ENCODE measurements at regions not wholly inside any gene's neighbourhood (a gene's known extent, or its start where the extent isn't known, plus 50 kb on each side); places are given as distances from the start of the nearest gene placed in this dataset.
A peak's percentile ranks its signal among the peaks of the same experiment; 100 is the strongest.
"Not testable (repeated sequence)": the region's sequence is repeated elsewhere in the genome, so short reads cannot be mapped to it uniquely, and the experiment has no call there.

GRCh38 chr6:169088762-169089161 lies 164.9 kb downstream of the THBS2 start:
- DNase-seq, result no peak
- ATAC-seq (ENCODE audit: poor library complexity), result no peak
- intact Hi-C loops (cut with DNase I), result no loop called here

GRCh38 chr6:169087443-169088041 lies 166.1 kb downstream of the THBS2 start:
- DNase-seq, result no peak
- intact Hi-C loops (cut with DNase I), result no loop called here
- peak; percentile 49 for ATAC-seq (ENCODE audit: poor library complexity)

DNA sequence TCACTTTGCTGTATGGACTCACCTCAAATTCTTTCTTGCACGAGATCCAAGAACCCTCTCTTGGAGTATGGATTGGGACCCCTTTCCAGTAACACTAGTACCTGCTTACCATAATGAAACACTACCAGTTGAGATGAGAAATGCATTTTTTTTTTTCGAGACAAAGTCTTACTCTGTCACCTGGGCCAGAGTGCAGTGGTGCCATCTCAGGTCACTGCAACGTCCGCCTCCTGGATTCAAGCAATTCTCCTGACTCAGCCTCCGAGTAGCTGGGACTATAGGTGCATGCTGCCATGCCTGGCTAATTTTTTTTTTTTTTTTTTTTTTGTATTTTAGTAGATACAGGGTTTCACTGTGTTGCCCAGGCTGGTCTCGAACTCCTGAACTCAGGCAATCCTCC lies 167.0 kb downstream of the THBS2 start:
- ATAC-seq (ENCODE audit: poor library complexity); intact Hi-C loops (cut with DNase I): not testable (repeated sequence)

GRCh38 chr6:169086020-169086419 lies 167.6 kb downstream of the THBS2 start:
- DNase-seq (no peak), ATAC-seq (ENCODE audit: poor library complexity) (no peak)
- intact Hi-C loops (cut with DNase I), result no loop called here

More for the DNA sequence above, 167.0 kb downstream of the THBS2 start:
- DNase-seq, result not testable (repeated sequence)

GRCh38 chr6:169085466-169085865 lies 168.2 kb downstream of the THBS2 start:
- intact Hi-C loops (cut with DNase I), result no loop called here
- DNase-seq (no peak), ATAC-seq (ENCODE audit: poor library complexity) (no peak)

DNA sequence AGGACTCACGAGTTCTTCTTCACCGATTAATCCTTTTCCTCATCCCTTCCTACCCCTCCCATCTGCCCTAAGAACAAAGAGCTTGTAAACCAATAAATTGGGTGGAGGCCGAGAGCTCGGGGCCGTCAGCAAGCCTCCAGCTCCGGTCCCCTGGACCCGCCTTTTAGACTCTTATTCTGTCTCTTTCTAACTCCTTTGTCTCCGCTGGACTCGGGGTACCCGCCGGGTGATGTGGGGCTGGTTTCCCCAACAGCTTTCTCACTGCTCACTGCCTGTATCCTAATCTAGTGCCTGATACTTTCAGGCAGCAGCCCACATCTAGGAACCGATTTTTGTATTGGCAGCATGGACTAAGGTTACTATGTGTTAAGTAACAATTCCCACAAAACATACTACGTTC lies 169.1 kb downstream of the THBS2 start:
- ATAC-seq (ENCODE audit: poor library complexity); intact Hi-C loops (cut with DNase I); DNase-seq: not testable (repeated sequence)

GRCh38 chr6:169084067-169084466 lies 169.6 kb downstream of the THBS2 start:
- no peak for DNase-seq
- no peak for ATAC-seq (ENCODE audit: poor library complexity)
- intact Hi-C loops (cut with DNase I), result no loop called here

DNA sequence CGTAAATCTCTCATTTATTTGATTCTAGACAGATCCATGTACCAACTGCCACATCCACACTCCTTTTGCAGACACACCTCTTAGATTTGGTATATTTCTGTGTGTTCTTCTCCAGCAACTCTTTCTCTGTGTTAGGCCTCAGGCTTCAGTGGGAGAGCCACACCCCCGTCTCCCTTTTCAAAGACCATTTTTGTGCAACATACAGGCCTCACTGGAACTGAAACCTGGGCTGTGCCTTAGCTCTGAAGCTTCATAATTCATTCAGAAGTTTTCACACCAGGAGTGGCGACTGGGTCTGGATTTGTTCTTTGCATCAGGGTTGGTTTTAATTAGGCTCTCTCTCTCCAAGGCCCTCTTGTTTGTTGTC lies 170.2 kb downstream of the THBS2 start:
- intact Hi-C loops (cut with DNase I), result no loop called here
- ATAC-seq (ENCODE audit: poor library complexity) (no peak), DNase-seq (no peak)

DNA sequence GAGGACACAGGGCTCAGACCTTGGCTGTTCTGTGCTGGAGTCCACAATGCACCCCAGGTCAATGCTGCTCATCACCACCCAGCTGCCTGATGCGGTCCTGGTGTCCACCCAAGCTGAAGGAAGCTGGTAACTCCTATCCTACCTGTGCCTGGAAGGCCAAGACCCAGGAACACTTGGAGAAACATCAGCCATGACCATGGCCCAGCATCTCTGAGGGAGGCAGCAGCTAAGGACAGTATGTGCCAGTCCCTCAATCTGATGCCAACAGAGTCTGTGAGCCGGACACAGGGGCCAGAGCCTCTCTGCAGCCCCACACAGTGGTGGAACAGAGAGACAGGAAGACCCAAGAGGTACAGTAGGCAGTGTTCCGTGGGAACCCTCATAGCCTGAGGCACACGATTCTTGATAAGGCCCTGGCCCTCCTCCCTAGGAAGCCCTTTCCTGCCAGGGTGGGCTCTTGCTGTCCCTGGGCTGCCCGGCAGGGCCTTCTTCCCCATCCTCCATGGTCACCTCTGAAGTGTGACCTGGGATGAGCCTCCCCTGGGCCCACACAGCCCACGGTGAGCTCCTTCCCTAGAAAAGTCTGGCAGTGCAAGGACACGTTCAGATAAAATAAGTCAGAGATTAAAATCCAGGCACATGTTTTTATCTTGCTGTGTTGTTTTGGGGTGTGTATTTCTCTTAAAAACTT lies 170.7 kb downstream of the THBS2 start:
- DNase-seq (no peak), ATAC-seq (ENCODE audit: poor library complexity) (no peak)
- intact Hi-C loops (cut with DNase I), result no loop called here

DNA sequence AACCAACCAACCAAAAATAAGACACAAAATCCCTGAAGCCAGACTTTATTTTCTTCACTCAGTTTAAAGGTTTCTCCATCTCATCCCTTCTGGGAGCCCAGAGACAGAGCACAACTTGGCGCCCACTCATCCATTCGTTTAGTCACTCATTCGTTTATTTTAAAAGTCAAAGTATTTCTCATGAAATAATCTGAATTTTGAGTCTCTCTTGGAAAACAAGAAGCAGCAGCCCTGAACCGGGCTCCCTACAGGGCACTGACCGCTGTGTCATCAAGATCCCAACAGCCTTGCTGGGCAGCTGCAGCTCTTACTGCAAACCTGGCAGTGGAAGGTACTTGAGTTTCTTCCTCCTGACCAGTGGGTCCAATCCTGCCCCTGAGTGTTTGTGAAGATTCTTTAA lies 171.6 kb downstream of the THBS2 start:
- intact Hi-C loops (cut with DNase I), result no loop called here
- DNase-seq (no peak), ATAC-seq (ENCODE audit: poor library complexity) (no peak)

- intact Hi-C loops (cut with DNase I), result no loop called here
- no peak for DNase-seq
- no peak for ATAC-seq (ENCODE audit: poor library complexity)
These were observed 172.4 kb downstream of the THBS2 start for GRCh38 chr6:169081248-169081647.

DNA sequence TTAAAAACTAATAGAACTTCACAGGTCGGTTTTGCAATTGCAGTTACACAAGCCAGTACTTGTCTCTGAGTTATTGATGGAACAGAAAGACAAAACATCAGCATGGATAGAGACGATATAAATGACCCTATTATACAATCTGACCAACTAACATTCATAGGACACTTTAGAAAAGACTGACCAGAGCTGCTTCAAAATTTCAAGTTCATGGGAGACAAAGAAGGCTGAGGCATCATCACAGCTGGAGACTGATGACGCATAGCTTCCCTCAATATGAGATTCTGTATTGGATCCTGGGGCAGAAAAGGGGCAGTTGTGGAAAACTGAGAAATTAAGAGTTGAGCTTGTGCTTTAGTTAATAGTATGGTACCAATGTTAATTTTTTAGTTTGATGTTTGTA lies 174.0 kb downstream of the THBS2 start:
- DNase-seq, result no peak

GRCh38 chr6:169078399-169079145 lies 175.1 kb downstream of the THBS2 start:
- intact Hi-C loops (cut with DNase I), result no loop called here
- DNase-seq, result no peak
- no peak for ATAC-seq (ENCODE audit: poor library complexity)

More for the DNA sequence above, 174.0 kb downstream of the THBS2 start:
- ATAC-seq (ENCODE audit: poor library complexity), result no peak
- intact Hi-C loops (cut with DNase I), result no loop called here

GRCh38 chr6:169075915-169076654 lies 177.6 kb downstream of the THBS2 start:
- DNase-seq, result no peak
- ATAC-seq (ENCODE audit: poor library complexity), result no peak
- intact Hi-C loops (cut with DNase I), result no loop called here

- peak; percentile 74 for ATAC-seq (ENCODE audit: poor library complexity)
- peak; percentile 62 for DNase-seq
- intact Hi-C loops (cut with DNase I), result no loop called here
These were observed 178.3 kb downstream of the THBS2 start for GRCh38 chr6:169075211-169075914.

DNA sequence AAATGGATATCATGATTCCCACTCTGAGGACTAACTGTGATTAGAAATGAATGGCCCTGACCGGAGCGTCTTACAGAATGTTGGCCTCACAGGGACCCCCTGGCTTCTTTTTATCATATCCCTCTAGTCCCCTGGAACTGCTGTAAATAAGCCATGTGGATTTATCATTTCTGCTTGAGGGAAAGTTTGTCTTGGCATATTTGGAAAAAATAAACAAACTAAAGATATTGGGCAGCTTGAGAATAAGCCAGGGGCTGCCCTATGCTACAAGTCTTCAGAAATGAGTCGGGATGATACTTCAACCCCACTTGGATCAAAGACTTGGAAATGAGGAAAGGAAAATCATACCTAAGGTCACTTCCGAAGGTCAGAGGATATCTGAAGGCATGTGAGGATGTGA lies 179.1 kb downstream of the THBS2 start:
- intact Hi-C loops (cut with DNase I), result no loop called here
- no peak for ATAC-seq (ENCODE audit: poor library complexity)
- DNase-seq, result no peak

- DNase-seq (no peak), ATAC-seq (ENCODE audit: poor library complexity) (no peak)
- intact Hi-C loops (cut with DNase I), result no loop called here
These were observed 180.3 kb downstream of the THBS2 start for GRCh38 chr6:169073311-169073710.

- intact Hi-C loops (cut with DNase I), result no loop called here
- DNase-seq, result no peak
- no peak for ATAC-seq (ENCODE audit: poor library complexity)
These were observed 181.3 kb downstream of the THBS2 start for GRCh38 chr6:169072127-169073042.
